Right ventricle myocardium inferior (tissue), 1 donor: ENCODE measurements at regions not wholly inside any gene's neighbourhood (a gene's known extent, or its start where the extent isn't known, plus 50 kb on each side); places are given as distances from the start of the nearest gene placed in this dataset.

Experiments
- ATAC-seq: fragments of 200-7000 bp; cut with Tn5 transposase; one replicate; pipeline ENCODE4 v1.9.1; 2020; ENCODE audit warnings: mild to moderate bottlenecking, moderate library complexity
- DNase-seq: peaks from one replicate; pipeline ENCODE4 v3.0.0; 2021; ENCODE audit errors: missing footprints
- intact Hi-C: fragments of 100-400 bp; cut with DNase I; formaldehyde crosslinking; loops from one replicate; pipeline ENCODE4 v1.11.0; 2022
- donor health status: DM: no; HTN: yes; CAD: no; lungs with severe emphysema.

DNA sequence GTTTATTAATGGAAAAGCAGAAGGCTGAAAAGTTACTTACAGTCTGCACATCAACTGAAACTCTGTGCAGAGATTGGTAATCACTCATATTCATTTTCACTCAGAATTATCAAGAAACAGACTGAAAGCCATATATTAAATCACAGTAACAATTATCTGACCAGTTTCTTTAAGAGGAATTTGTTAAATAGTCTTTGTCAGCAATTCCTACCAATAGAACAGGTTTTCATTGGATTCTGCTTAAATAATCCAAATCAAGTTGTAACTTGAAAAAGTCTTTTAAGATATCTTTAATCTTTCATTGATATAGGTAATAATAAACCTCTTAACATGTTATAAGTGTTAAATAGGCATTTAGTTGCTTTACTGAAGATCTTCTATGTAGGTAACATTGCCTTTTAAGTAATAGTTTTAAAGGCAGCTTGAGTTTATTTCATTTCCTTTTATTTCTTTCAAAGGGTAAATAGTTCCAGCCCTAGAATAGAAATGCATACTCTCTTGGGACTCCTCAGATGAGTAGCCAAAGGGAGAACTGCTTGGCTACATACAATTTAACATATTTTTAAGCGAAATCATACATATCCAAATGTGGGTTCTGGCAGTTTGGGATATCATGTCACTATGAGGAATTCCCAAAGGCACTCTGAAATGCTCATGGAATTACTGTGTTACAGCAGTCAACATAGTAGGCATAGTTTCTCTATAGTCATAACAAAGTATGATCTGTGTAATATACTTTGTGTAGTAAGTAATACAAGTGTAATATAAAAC, 326.0 kb upstream of the SPRY2 start:
- DNase-seq (no peak), ATAC-seq (no peak)
- intact Hi-C loops, result no loop called here

DNA sequence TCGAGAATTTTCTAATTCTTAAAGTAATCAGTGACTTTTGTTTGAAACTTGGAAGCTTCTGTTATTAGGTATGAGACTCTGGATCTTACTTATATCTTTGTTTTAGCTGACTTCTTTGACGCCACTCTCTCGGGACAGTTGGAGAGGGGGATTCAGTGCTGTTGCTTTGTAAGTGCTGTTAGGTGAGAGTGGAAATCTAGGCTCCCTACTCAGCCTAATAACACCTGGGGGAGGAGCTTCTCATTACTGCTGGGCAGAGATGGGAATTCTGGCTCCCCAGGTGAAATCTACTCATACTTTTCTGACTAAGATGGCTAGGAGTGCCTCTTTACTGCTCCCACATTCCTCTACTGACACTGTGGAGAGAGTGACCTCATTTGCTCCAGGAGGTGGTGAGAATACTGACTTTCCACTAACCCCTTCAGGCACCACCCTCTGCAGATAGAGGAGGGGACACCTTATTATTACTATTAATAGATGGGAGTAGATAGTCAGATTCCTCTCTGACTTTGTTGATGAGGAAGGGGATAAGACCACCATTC, 324.9 kb upstream of the SPRY2 start:
- no peak for DNase-seq
- no peak for ATAC-seq
- intact Hi-C loops, result no loop called here

DNA sequence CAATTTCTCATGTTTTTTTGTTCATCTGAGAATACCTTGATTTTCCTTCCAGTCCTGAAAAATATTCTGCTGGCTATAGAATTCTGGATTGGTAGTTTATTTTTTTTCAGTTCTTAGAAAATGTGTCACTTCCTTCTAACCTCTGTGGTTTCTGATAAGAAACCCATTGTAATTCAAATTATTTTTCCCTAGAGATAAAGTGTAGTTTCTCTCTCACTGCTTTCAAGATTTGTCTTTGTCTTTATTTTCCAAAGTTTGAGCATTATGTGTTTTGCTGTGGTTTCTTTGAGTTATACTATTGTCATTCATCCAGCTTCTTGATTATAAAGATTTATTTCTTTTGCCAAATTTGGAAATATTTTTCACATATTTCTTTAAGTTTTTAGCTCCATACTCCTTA, 324.0 kb upstream of the SPRY2 start:
- intact Hi-C loops, result no loop called here
- DNase-seq (no peak), ATAC-seq (no peak)

DNA sequence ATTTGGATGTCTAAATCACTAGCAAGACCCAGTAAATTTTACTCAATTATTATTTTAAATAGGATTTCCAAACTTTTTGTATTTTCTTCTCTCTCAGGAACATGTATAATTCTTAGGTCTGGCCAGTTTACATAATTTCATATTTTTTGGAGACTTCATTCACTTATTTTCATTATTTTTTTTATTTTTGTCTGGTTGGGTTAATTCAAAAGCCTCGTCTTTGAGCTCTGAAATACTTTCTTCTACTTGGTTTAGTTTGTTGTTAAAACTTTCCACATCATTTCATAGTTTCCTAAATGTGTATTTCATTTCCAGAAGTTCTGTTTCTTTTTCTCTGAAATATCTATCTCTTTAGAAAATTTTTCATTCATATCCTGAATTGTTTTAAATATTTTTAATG, 322.9 kb upstream of the SPRY2 start:
- no peak for ATAC-seq
- intact Hi-C loops, result no loop called here

DNA sequence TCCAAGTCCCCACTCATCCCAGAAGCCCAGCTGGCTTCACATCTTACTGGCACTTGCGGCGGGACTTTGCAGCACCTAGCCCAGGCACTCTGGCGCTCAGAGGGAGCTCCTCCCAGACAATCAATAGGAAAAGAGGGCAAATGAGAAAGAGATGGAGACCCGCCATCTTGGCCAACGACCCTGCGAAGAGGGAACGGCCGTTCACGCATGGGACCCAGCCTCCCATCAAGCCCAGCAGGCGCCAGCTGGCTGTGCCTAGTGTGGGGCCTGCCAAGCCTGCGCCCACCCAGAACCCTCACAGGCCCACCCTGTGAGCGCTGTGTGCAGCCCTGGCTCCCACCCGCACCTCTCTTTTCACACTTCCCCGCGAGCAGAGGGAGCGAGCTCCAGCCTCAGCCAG, 317.8 kb upstream of the SPRY2 start:
- DNase-seq (no peak), ATAC-seq (no peak)
- intact Hi-C loops, result no loop called here

More for the DNA sequence above, 322.9 kb upstream of the SPRY2 start:
- no peak for DNase-seq

DNA sequence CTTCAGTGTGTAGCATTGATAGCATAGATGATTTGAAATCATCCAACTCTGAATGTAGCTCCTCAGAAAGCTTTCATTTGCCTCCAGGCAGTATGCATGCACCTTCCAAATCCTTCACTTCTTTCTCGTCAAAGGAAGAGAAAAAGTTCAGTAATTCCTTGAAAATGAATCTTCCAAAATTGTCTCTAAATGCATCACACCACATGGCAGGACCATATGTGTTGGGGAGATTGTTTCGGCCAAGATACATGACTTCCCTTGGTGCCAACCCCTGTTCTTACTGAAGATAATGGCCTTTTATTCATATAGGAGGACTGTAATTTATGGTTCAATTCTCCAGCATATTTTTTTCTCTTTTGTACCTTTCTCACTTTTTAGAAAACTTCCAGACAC, 315.6 kb upstream of the SPRY2 start:
- intact Hi-C loops, result no loop called here
- DNase-seq, result no peak
- ATAC-seq, result no peak

DNA sequence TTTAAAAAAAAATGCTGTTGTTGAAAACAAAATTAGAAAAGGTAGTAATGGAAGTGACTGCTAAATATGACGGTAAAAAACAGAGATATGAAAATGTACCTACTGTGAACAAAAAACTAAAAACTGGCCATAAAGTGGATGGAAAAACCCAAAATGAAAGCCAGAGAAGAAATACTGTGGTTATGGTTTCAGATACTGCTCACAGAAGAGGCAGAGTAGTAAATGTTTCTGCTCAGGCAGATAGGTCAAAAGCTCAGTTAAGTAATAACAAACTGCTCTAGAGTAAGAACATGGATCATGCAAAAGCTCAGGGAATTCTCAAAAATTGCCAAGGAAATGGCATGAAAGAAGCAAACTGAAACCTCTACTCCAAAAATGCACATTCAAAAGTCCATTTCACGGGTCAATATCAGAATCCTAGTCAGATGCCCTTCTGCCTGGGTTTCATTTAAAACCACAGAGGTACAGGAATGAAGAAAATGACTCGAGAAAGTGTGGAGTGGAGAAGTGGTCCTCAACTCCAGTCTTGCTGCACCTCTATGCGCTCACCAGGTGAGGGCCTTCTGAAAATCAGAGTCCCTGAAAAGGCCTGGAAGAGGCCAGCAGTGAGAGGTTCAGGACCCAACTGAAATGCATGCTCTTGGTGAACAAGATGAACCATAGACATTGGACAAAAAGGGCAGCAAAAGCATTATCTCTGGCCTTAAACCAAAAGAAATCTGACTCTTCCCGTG, 315.0 kb upstream of the SPRY2 start:
- ATAC-seq (no peak), DNase-seq (no peak)
- intact Hi-C loops, result no loop called here

DNA sequence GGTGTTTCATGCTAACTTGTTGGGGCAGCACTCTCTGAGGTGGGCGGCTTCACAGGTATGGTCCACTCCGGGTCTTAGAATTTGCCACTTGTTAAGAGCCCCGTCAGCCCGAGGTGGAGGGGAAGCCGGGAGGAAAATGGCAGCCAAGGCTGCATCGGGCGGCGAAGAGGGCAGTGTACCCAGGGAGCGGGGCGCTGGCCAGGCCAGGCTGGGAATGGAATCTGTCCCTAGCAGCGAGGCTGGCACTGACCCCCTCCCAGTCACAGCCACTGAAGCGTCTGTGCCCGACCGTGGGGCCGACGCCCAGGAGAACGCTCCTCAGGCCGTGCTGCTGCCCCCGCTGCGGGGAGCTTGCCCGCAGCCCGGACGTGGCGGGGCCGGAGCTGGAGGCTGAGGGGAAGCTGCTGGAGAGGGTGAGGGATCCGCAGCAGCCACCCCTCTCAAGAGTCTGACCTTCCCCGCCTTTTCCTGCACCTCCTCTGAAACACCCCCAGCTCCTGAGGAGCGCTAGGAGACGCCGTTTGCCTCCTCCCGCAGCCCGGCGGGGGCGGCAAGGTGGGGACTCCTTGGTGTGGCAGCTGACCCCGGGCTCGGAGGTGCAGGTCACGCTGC, 313.8 kb upstream of the SPRY2 start:
- intact Hi-C loops, result no loop called here
- no peak for DNase-seq
- ATAC-seq, result peak; percentile 37

DNA sequence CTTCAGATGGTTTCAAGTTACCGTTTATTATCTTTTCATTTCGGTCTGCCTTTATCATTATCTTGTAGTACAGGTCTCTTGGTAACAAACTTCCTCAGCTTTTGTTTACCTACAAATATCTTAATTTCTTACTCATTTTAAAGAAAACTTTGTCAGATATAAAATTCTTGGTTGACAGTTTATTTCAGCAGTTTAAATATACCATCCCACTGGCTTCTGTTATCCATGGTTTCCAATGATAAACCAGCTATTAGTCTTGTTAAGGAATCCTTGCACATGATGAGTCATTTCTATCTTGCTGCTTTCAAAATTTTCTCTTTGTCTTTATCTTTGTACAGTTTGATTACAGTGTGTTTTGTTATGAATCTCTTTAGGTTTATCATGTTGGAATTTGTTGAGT, 308.3 kb upstream of the SPRY2 start:
- no peak for DNase-seq
- intact Hi-C loops, result no loop called here
- no peak for ATAC-seq

DNA sequence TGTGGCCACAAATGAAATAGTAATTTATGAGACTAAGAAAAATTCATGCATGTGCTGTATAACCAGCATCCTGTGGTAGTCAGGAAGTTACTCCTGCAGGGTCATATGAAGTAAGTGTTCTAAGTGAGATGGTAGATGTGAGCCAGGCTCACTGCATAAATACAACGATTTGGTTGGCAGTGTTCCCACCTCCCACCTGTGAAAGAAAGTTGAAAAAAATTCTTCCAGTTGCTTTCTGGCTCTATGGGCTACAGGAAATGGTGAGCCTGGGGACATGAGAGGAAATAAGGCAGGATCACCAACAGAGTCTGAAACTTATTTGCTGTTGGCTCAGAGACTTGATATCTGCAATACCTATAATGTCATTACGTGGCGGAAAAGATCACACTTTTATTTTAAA, 301.7 kb upstream of the SPRY2 start:
- no peak for DNase-seq
- intact Hi-C loops, result no loop called here
- ATAC-seq, result no peak

DNA sequence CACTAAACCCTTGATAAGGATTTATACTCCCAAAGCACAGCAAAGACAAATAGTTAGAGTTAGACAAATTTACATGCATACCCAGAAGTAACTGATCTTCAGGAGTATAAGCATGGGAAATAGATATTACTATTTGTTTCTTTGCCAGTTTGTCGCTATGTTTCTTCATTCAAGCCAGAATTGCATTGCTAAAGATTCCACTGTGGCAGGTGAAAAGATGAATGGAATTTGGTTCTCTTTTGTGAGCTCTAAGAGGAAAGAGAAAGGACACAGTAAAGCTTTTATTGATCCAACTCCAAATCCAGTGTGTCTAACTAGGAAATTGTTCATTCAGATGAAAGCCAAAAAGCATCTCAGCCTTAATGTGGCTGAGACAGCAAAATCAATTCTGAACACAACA, 292.3 kb upstream of the SPRY2 start:
- ATAC-seq (no peak), DNase-seq (no peak)
- intact Hi-C loops, result no loop called here

DNA sequence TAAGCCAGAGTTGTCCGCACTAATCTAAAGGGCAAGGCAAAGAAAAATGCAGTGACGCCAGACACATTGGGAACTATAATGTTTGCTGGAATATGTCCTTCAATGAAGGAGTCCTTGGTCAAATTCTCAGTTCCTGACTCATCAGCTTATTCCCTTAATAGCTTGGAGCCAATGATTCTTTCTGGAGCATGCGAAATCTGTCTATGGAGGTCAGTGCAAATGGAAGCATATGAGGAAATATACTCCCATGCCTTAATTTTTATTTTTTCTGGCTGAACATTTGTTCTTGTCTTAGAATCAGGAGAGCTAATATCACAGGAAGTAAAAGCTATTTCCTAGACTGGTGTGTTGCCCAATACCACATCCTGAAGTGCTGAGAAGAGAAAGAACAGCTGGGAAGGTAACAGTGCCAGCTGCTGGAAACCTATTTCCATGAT, 289.8 kb upstream of the SPRY2 start:
- ATAC-seq (peak; percentile 95), DNase-seq (no peak)
- intact Hi-C loops, result no loop called here

DNA sequence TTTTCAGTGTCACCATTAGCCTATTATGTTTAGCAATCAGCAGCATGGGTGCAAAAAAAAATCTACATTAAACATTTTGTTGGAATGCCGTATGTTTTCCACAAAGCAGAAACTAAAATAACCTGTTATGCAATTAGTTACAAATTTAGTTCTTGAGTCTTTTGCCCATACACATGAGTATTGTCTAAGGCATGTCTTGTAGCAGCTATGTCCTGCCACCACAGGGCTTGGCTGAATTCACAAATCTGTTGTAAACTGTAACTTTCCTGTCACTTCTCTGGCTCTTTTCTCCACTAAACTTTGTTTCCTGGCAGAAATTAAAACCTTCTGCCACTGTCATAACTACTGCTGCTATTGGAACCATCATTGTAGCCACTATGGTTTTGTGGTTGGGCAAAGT, 277.9 kb upstream of the SPRY2 start:
- intact Hi-C loops, result no loop called here
- ATAC-seq (no peak), DNase-seq (no peak)

DNA sequence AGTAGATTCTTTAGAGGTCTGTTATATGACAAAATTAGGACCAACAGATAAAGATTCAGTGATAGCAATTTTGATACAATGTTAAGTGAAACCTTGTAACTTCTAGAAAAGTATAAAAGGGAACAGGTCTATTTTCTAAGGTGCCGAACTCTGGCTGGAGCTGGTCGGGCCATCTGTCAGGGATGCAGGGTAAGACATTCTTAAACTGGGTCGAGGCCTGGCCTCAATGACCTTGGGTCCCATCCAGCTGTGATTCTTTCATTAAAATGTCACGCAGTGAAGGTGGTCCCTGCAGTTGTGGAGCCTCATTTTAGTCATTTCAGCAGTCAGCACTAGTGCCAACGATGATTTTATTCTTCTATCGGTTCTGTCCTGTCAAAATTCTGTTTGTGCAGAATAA, 271.9 kb upstream of the SPRY2 start:
- intact Hi-C loops, result no loop called here
- DNase-seq (peak; percentile 31), ATAC-seq (peak; percentile 48)

DNA sequence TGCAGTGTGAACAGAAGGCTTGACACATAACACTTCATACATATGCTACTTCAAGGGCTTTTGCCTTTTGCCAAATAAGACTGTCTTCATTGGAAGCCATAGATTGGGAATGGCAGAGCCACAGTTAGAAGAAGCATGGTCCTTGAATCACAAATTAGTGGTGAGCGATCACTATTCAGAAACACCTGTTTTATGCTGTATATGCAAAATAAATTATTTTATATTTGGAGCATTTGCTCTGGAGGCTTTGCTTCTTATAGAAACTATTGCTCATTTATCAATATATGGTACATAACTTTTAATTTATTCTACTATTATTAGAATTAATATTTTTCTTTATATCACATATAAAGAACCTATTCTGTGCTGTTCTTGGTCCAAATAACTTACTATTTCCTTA, 270.4 kb upstream of the SPRY2 start:
- DNase-seq, result no peak
- intact Hi-C loops, result no loop called here
- no peak for ATAC-seq

DNA sequence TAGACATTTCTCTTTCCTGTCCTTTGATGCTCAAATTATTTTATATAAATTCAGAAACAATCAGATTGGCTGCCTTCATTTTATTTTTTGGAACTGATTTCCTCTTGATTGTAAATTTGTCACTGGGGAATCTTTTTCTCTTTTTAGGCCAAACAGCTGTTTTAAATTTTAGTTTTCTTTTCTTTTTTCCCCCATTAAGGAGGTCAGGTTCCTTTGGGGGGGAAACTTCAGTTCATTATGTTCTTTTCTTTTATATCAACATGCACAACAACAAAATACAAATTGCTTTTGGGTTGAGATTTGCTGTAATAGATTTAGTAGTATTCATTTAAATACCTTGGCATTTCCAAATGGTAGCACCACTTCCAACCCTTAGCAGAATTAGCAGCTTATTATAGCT, 264.8 kb upstream of the SPRY2 start:
- intact Hi-C loops, result loop anchor here (10.0 kb wide), 3 partner anchors 51 to 241 kb away; no protein-coding TSS in a partner anchor
- ATAC-seq (peak; percentile 56), DNase-seq (no peak)

DNA sequence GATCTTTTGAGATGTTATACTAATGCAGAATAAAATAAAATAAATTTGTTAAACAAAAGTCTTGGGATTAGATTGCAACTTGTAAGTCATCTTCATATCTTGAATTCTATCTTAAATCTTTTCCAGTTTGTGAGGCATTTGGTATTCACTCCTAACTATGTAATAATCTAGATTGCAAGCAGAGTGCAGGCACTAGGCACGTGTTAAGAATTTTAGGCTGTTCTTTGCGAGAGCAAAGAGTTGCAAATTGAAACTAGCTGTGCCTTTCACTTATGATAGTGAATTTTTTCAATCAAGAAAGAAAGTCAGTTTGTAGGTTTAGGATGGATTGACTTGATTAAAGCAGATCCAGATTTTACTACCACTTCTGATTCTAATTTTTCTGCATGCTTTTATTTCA, 264.1 kb upstream of the SPRY2 start:
- DNase-seq (no peak), ATAC-seq (peak; percentile 64)
- intact Hi-C loops, result loop anchor here (10.0 kb wide), 3 partner anchors 50 to 240 kb away; no protein-coding TSS in a partner anchor

DNA sequence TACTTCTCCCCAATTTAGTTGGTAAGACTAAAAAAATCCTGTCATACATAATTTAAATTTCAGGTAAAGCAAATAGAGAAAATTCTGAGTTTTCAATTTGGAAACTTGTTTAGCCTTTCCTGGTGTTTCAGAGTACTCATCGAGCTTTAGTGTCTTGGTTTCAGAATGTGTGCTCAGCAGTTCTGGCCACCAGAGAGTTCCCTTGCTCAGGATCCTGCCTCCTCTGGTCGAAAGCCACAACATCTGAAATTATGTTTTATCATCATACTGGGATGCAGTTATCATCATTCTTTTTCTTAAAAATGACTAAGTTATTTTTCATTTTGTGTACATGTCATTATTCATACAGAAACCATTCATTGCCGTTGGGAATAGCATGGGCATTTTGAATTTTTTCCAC, 263.2 kb upstream of the SPRY2 start:
- ATAC-seq (peak; percentile 85), DNase-seq (no peak)
- intact Hi-C loops, result loop anchor here (10.0 kb wide), 3 partner anchors 49 to 239 kb away; no protein-coding TSS in a partner anchor

DNA sequence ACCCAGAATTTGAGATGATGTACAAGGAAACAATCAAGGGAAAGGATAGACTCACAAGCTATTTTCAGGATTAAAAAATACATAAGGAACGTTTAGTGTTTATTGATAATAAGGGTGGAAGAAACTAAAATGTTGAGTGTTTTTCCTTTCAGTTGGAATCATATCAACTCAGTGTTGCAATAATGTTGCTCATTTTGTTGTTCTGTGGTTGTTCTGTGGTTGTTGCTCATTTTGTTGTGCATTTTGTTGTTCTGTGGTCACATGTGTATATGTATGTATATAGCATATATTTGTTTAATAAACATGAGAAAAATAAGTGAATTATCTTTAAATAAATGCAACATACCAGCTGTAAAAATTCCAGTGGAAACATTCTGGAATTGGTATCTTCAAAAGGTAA, 262.4 kb upstream of the SPRY2 start:
- no peak for ATAC-seq
- intact Hi-C loops, result loop anchor here (10.0 kb wide), 3 partner anchors 49 to 239 kb away; no protein-coding TSS in a partner anchor
- DNase-seq, result no peak

DNA sequence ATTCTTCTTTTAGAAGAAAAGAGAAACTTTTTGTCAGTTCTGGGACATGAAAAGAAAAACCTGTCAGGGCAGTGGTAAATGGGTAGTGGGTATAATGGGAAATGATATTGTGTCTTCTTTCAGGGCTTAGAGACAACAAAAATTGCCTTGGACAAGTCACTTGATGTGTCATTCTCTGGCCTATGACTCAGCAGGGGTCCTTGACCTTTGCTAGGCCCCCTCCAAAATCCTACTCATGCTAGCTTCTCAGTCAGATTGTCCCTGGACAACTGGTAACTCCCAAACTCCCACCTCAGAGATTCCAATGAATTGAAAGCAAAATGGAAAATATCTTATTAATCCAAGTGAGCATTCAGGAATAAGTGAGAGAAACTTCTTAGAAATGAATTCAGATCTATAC, 258.8 kb upstream of the SPRY2 start:
- DNase-seq (no peak), ATAC-seq (no peak)
- intact Hi-C loops, result loop anchor here (10.0 kb wide), 3 partner anchors 45 to 235 kb away; no protein-coding TSS in a partner anchor
